ENCODE measurements at regions not wholly inside any gene's neighbourhood (a gene's known extent, or its start where the extent isn't known, plus 50 kb on each side); places are given as distances from the start of the nearest gene placed in this dataset.
A peak's percentile ranks its signal among the peaks of the same experiment; 100 is the strongest.

DNA sequence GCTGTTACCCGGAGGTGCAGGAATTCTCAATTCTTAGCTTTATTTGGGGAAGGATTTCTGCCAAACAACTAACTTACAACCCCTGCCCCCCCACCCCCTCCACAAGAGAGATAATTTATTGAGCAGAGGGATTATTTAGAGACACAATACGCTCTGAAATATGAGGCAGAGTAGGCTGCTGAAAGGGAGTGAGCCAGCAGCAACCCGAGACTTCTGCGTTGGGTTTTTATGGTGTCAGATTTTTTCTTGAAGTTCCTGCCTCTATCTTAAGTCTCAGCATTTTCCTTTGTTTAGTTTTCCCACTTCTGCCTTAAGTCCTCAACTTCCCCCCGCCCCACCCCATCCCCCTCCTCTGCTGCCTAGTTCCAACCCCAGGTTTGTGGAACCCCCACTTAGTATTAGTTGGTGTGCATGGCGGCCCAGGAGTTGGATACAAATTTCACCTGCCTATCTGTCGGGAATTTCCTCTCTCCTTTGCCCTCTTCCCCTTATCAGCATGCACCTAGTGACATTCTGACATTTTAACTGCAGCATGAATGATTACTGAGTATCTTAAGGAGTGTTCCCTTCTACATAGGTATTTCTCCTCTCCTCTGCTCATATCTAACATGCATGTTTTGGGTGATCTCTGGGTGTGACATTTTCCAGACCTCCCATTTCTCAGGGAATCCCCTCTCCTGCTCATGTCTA is 1635.9 kb upstream of the LRRTM1 start:
- H3K27ac ChIP-seq, result no peak overlapping the region
- TF ChIP-seq ZFX (IDR thresholded peaks at IDR 0.05; ENCODE audit: borderline replicate concordance), result no peak
- TF ChIP-seq, protein P1, sequence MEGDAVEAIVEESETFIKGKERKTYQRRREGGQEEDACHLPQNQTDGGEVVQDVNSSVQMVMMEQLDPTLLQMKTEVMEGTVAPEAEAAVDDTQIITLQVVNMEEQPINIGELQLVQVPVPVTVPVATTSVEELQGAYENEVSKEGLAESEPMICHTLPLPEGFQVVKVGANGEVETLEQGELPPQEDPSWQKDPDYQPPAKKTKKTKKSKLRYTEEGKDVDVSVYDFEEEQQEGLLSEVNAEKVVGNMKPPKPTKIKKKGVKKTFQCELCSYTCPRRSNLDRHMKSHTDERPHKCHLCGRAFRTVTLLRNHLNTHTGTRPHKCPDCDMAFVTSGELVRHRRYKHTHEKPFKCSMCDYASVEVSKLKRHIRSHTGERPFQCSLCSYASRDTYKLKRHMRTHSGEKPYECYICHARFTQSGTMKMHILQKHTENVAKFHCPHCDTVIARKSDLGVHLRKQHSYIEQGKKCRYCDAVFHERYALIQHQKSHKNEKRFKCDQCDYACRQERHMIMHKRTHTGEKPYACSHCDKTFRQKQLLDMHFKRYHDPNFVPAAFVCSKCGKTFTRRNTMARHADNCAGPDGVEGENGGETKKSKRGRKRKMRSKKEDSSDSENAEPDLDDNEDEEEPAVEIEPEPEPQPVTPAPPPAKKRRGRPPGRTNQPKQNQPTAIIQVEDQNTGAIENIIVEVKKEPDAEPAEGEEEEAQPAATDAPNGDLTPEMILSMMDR (IDR thresholded peaks at IDR 0.05), result no peak

DNA sequence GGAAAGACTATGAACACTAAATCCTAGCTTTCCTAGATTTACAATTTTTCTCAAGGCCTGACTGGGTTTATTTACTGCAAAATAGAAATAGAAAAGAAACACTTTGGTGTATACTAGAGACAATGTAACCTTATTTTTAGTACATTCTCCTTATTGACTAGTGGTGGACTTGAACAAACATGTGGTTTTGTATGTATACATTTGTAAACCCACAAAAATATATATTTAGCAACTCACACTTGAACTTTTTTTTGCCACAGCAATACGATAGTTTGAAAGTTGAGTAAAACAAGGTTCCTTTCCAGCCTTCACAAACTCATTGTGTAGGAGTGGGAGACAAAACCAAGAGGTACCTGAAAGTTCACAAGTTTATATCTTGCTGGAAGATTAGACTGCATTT is 1633.4 kb upstream of the LRRTM1 start:
- TF ChIP-seq, protein P1 (IDR thresholded peaks at IDR 0.05), result no peak
- no peak for TF ChIP-seq ZFX (IDR thresholded peaks at IDR 0.05; ENCODE audit: borderline replicate concordance)
- H3K27ac ChIP-seq, result no peak overlapping the region

DNA sequence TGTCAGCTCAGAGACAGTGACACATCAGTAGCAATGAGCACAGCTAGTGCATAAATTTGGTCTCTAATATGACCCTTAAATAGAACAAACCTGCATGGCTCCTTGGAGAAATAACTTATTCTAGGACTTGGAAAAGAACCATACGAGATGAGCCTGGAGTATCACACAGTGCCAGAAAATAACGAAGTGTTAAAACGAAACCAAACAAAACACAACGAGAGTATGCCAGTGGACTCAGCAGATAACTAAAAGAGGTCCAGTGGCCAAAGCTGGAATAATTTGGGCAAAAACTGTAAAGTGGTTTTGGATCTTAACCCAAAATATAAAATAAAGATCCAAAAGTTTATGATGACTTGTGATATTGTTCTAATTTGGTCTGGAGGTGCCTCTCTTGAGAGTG is 1599.0 kb upstream of the LRRTM1 start:
- TF ChIP-seq, protein P1 (IDR thresholded peaks at IDR 0.05), result no peak
- no peak for TF ChIP-seq ZFX (IDR thresholded peaks at IDR 0.05; ENCODE audit: borderline replicate concordance)
- H3K27ac ChIP-seq, result no peak overlapping the region

DNA sequence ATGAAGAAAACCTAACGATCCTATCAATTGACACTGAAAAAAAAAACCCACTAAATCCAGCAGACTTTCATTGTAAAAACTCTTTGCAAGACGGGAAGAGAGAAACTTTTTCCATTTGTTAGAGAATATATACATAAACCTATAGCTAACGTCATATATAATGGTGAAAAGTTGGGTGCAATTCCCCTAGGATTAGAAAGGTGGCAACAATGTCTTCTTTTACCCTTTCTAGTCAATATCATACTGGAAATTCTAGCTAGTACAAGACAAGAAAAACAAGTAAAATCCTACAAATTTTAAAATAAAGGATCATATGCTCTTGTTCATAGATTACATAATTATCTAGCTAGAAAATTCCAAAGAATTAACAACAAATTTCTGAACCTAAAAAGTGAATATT is 1596.5 kb upstream of the LRRTM1 start:
- TF ChIP-seq ZFX (IDR thresholded peaks at IDR 0.05; ENCODE audit: borderline replicate concordance), result no peak
- TF ChIP-seq, protein P1 (IDR thresholded peaks at IDR 0.05), result peak; percentile 51
- no peak overlapping the region for H3K27ac ChIP-seq

DNA sequence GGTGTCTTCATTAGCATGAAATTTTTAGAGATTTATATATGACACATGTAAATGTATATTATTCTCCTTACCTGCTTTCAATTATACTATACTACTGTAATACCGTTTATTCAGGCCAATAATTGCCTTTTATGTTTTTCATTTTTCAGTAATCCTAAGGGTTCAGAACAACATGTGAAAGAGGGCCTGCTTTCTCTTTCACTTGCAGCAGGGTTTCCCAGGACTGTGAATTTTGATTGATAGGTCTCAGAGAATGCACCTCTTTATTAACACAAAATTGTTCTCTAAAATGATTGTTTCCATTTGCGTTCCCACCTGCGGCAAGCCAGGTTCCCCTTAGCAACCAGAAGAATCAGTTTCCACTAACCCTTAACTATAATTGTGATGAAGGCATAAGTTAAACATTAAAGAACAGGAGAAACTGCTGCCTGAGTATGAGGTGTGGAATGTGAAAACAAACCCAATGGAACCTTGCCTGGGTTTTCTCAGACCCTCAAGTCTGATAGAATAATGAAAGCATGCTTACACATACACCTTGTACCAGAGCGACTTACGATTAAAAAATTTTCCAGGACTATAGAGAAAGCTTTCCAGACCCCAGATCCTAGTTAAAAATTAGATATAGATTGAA is 1591.2 kb upstream of the LRRTM1 start:
- TF ChIP-seq ZFX (IDR thresholded peaks at IDR 0.05; ENCODE audit: borderline replicate concordance), result no peak
- TF ChIP-seq, protein P1 (IDR thresholded peaks at IDR 0.05), result no peak
- no peak overlapping the region for H3K27ac ChIP-seq

DNA sequence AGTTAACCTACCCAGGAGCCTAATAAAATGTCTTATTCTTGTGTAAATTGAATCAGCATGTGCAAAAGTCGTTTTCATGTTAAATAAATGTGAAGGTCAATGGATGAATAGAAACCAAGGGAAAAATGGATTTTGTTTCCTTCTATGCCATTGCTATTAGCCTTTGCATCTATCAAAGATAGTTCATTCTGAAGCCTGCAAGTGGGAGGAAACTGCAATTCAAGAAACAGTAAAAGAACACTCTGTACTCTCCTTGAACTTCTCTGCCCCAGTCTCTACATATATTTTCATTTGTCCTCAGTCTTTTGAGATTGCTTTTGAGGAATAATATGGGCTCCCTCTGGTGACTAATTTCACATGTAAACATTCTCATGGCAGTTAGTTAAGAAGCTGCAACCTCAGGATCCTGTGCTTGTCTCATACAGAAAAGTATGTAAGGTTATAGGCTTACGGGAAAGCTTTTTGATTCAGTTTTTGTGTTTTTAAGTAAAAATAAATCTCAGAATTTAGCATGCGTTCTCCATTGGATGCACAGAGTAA is 1590.0 kb upstream of the LRRTM1 start:
- no peak for TF ChIP-seq ZFX (IDR thresholded peaks at IDR 0.05; ENCODE audit: borderline replicate concordance)
- TF ChIP-seq, protein P1 (IDR thresholded peaks at IDR 0.05), result peak; percentile 29; the same call in 1 of the 2 replicates

DNA sequence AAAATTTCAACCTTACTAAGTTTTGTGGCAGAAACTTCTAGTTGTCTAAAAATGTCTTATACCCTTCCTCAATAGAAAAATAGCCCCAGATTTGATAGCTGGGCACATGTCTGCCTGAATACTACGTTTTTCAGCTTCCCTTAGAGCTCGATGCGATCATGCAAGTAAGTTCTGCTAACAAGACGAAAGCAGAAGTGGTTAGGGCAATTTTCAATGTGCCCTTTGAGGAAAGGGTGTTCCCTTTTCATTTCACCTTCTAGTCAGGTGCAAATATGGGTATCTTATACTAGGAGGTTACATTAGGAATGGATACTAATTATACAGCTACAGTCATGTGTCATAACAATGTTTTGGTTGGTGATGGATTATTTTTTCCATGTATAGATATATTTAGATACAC is 1572.1 kb upstream of the LRRTM1 start:
- no peak overlapping the region for H3K27ac ChIP-seq
- no peak for TF ChIP-seq ZFX (IDR thresholded peaks at IDR 0.05; ENCODE audit: borderline replicate concordance)
- TF ChIP-seq, protein P1 (IDR thresholded peaks at IDR 0.05), result no peak

More for the DNA sequence above, 1590.0 kb upstream of the LRRTM1 start:
- no peak overlapping the region for H3K27ac ChIP-seq

Data from 22Rv1 (cell line).